Fibroblast of lung (primary cell): ENCODE measurements at regions not wholly inside any gene's neighbourhood (a gene's known extent, or its start where the extent isn't known, plus 50 kb on each side); places are given as distances from the start of the nearest gene placed in this dataset.

Experiments
- CTCF ChIP-seq, 2 donors: IDR thresholded peaks in 1 of 2; conservative IDR thresholded peaks in 1 of 2; 1 replicate in 1 of 2; 2 replicates in 1 of 2; pipeline ENCODE4 v1.5.1; 2011 to 2012; ENCODE audit warnings: low read length in 2 of 2, control low read depth in 1 of 2, inconsistent platforms in 1 of 2, low read depth in 1 of 2, mild to moderate bottlenecking in 1 of 2
- EZH2 ChIP-seq: IDR thresholded peaks from 2 replicates; pipeline ENCODE4 v1.5.1; 2012; ENCODE audit warnings: low read length, control low read depth, mild to moderate bottlenecking; ENCODE audit errors: missing control alignments

GRCh38 chr1:208965351-208965750 is 618.2 kb upstream of the CAMK1G start:
- TF ChIP-seq EZH2 (no peak), CTCF (conservative IDR thresholded peaks at IDR 0.05 in 1 of 2, IDR thresholded peaks at IDR 0.05 in 1 of 2; ENCODE audit: low read depth in 1 of 2, low read length in 2 of 2) (no peak)
